ENCODE measurements at regions not wholly inside any gene's neighbourhood (a gene's known extent, or its start where the extent isn't known, plus 50 kb on each side); places are given as distances from the start of the nearest gene placed in this dataset.

GRCh38 chr2:120898961-120899750 lies 163.5 kb downstream of the GLI2 start:
- TF ChIP-seq CTCF (IDR thresholded peaks at IDR 0.05) (no peak), POLR2A (IDR thresholded peaks at IDR 0.05) (no peak)

Measured in ovary (tissue), 3 donors.